Stomach (tissue), 4 donors: ENCODE measurements at regions not wholly inside any gene's neighbourhood (a gene's known extent, or its start where the extent isn't known, plus 50 kb on each side); places are given as distances from the start of the nearest gene placed in this dataset.

Source experiments
- CTCF ChIP-seq, 7 experiments: fragments of 450-650 bp in 4 of 7; fragments of 200-600 bp in 3 of 7; sonication (generic) in 3 of 7; IDR thresholded peaks; one replicate each; pipeline ENCODE4 v1.5.1; 2016 to 2019; ENCODE audit warnings: antibody characterized with exemption in 7 of 7, control low read depth in 2 of 7, mild to moderate bottlenecking in 1 of 7
- EP300 ChIP-seq: sonication (generic); formaldehyde crosslinking; IDR thresholded peaks from one replicate; pipeline ENCODE4 v1.6.1; 2017; ENCODE audit warnings: antibody characterized with exemption
- POLR2A ChIP-seq, 4 donors: fragments of 450-650 bp; IDR thresholded peaks; one replicate each; pipeline ENCODE4 v1.6.1; 2016; ENCODE audit warnings: antibody characterized with exemption in 4 of 4, control low read depth in 2 of 4, mild to moderate bottlenecking in 1 of 4, moderate library complexity in 1 of 4
- POLR2AphosphoS5 ChIP-seq, 3 donors: sonication (generic); formaldehyde crosslinking; IDR thresholded peaks; one replicate each; pipeline ENCODE4 v1.6.1; 2016; ENCODE audit warnings: antibody characterized with exemption in 3 of 3

GRCh38 chr10:104578671-104579070 lies 62.4 kb upstream of the SORCS3 start:
- TF ChIP-seq CTCF (IDR thresholded peaks at IDR 0.05) (no peak), POLR2AphosphoS5 (IDR thresholded peaks at IDR 0.05) (no peak), EP300 (no peak), POLR2A (IDR thresholded peaks at IDR 0.05) (no peak)
